H9 (cell line): ENCODE measurements at regions not wholly inside any gene's neighbourhood (a gene's known extent, or its start where the extent isn't known, plus 50 kb on each side); places are given as distances from the start of the nearest gene placed in this dataset.

Source experiments
- DNase-seq: peaks from one replicate; pipeline ENCODE4 v3.0.0-alpha.2; 2017
- H2AFZ ChIP-seq: one replicate; pipeline ENCODE4 v1.6.1; 2013; ENCODE audit warnings: mild to moderate bottlenecking, low read length, control low read depth, moderate library complexity
- H2AK5ac ChIP-seq: 2 replicates; pipeline ENCODE4 v1.6.1; 2013; ENCODE audit warnings: low read length, control low read depth, mixed read lengths; ENCODE audit not compliant: insufficient read length
- H2BK120ac ChIP-seq: one replicate; pipeline ENCODE4 v1.6.1; 2013; ENCODE audit warnings: low read depth, mild to moderate bottlenecking, low read length, control low read depth, inconsistent platforms; ENCODE audit not compliant: poor library complexity, severe bottlenecking
- H2BK12ac ChIP-seq: 2 replicates; pipeline ENCODE4 v1.6.1; 2013; ENCODE audit warnings: low read length, control low read depth, mixed read lengths, low read depth; ENCODE audit not compliant: insufficient read length
- H2BK15ac ChIP-seq: 2 replicates; pipeline ENCODE4 v1.6.1; 2013; ENCODE audit warnings: low read depth, low read length, control low read depth
- H2BK20ac ChIP-seq: one replicate; pipeline ENCODE4 v1.6.1; 2013; ENCODE audit warnings: low read depth, mild to moderate bottlenecking, low read length, control low read depth, inconsistent platforms; ENCODE audit not compliant: poor library complexity, severe bottlenecking
- H2BK5ac ChIP-seq: 2 replicates; pipeline ENCODE4 v1.6.1; 2013; ENCODE audit warnings: low read length, control low read depth, mixed read lengths; ENCODE audit not compliant: insufficient read length
- H3K14ac ChIP-seq: 2 replicates; pipeline ENCODE4 v1.6.1; 2013; ENCODE audit warnings: low read length, control low read depth; ENCODE audit not compliant: insufficient read depth
- H3K18ac ChIP-seq: 2 replicates; pipeline ENCODE4 v1.6.1; 2013; ENCODE audit warnings: low read depth, mild to moderate bottlenecking, mixed read lengths, low read length, control low read depth; ENCODE audit not compliant: insufficient read length
- H3K23ac ChIP-seq: 2 replicates; pipeline ENCODE4 v1.6.1; 2013; ENCODE audit warnings: low read length, control low read depth, mixed read lengths, low read depth; ENCODE audit not compliant: insufficient read length
- H3K23me2 ChIP-seq: 2 replicates; pipeline ENCODE4 v1.6.1; 2013; ENCODE audit warnings: low read depth, mild to moderate bottlenecking, mixed read lengths, low read length, control low read depth; ENCODE audit not compliant: insufficient read length, poor library complexity, severe bottlenecking
- H3K27ac ChIP-seq: 2 replicates; pipeline ENCODE4 v1.5.1; 2013; ENCODE audit warnings: low read length, control low read depth, mixed read lengths, low read depth; ENCODE audit not compliant: insufficient read length
- H3K27me3 ChIP-seq: 2 replicates; pipeline ENCODE4 v1.6.1; 2013; ENCODE audit warnings: low read length, control low read depth, inconsistent platforms; ENCODE audit not compliant: insufficient read depth
- H3K4ac ChIP-seq: 2 replicates; pipeline ENCODE4 v1.6.1; 2013; ENCODE audit warnings: low read depth, mild to moderate bottlenecking, control low read depth, inconsistent platforms, low read length, moderate library complexity
- H3K4me1 ChIP-seq: 2 replicates; pipeline ENCODE4 v1.6.1; 2013; ENCODE audit warnings: low read length, control low read depth, inconsistent platforms; ENCODE audit not compliant: insufficient read depth
- H3K4me2 ChIP-seq: 2 replicates; pipeline ENCODE4 v1.6.1; 2013; ENCODE audit warnings: low read length, control low read depth, mixed read lengths; ENCODE audit not compliant: insufficient read length, insufficient read depth
- H3K56ac ChIP-seq: 2 replicates; pipeline ENCODE4 v1.6.1; 2013; ENCODE audit warnings: low read depth, mild to moderate bottlenecking, mixed read lengths, low read length, control low read depth; ENCODE audit not compliant: insufficient read length
- H3K79me1 ChIP-seq: 2 replicates; pipeline ENCODE4 v1.6.1; 2013; ENCODE audit warnings: low read depth, mild to moderate bottlenecking, moderate library complexity, low read length, control low read depth, inconsistent platforms; ENCODE audit not compliant: insufficient read depth, poor library complexity, severe bottlenecking
- H3K79me2 ChIP-seq: 2 replicates; pipeline ENCODE4 v1.6.1; 2013; ENCODE audit warnings: low read length, control low read depth, inconsistent platforms; ENCODE audit not compliant: insufficient read depth
- H3K9ac ChIP-seq: 2 replicates; pipeline ENCODE4 v1.6.1; 2013; ENCODE audit warnings: low read length, control low read depth, mixed read lengths; ENCODE audit not compliant: insufficient read length; ENCODE audit errors: extremely low read depth
- H3K9me3 ChIP-seq: one replicate; pipeline ENCODE4 v1.6.1; 2013; ENCODE audit warnings: low read depth, low read length, inconsistent platforms; ENCODE audit not compliant: control insufficient read depth
- H3T11ph ChIP-seq: one replicate; pipeline ENCODE4 v1.6.1; 2013; ENCODE audit warnings: mild to moderate bottlenecking, low read length, control low read depth, inconsistent platforms
- H4K20me1 ChIP-seq: one replicate; pipeline ENCODE4 v1.6.1; 2013; ENCODE audit not compliant: control insufficient read depth, insufficient read length, insufficient read depth
- H4K5ac ChIP-seq: 2 replicates; pipeline ENCODE4 v1.6.1; 2013; ENCODE audit warnings: low read depth, mild to moderate bottlenecking, mixed read lengths, low read length, control low read depth; ENCODE audit not compliant: insufficient read length
- H4K8ac ChIP-seq: replicated peaks from 2 replicates; pipeline ENCODE4 v1.6.1; 2013; ENCODE audit warnings: low read length, control low read depth, mixed read lengths, low read depth; ENCODE audit not compliant: insufficient read length
- H4K91ac ChIP-seq: 2 replicates; pipeline ENCODE4 v1.6.1; 2013; ENCODE audit warnings: low read depth, mild to moderate bottlenecking, moderate library complexity, mixed read lengths, low read length, control low read depth; ENCODE audit not compliant: insufficient read length
- H3K27ac Mint-ChIP-seq, 3 experiments: 2 replicates in 2 of 3; 3 replicates in 1 of 3; pipeline ENCODE4 v1.8.0; 2020 to 2021; ENCODE audit warnings: mixed read lengths in 3 of 3, mild to moderate bottlenecking in 1 of 3, moderate library complexity in 1 of 3
- H3K27me3 Mint-ChIP-seq: 2 replicates; pipeline ENCODE4 v1.8.0; 2021; ENCODE audit warnings: low read depth, mild to moderate bottlenecking, moderate library complexity, mixed read lengths
- H3K36me3 Mint-ChIP-seq, 3 experiments: 2 replicates in 2 of 3; 3 replicates in 1 of 3; pipeline ENCODE4 v1.8.0; 2020 to 2021; ENCODE audit warnings: low read depth in 3 of 3, mixed read lengths in 3 of 3; ENCODE audit not compliant: insufficient read depth in 1 of 3
- H3K4me1 Mint-ChIP-seq, 2 experiments: 2 replicates each; pipeline ENCODE4 v1.8.0; 2020; ENCODE audit warnings: mixed read lengths in 2 of 2
- H3K4me3 Mint-ChIP-seq, 2 experiments: 2 replicates in 1 of 2; 3 replicates in 1 of 2; pipeline ENCODE4 v1.8.0; 2020 to 2021; ENCODE audit warnings: mild to moderate bottlenecking in 2 of 2, mixed read lengths in 2 of 2, moderate library complexity in 1 of 2
- H3K9me3 Mint-ChIP-seq, 2 experiments: 2 replicates in 1 of 2; 3 replicates in 1 of 2; pipeline ENCODE4 v1.8.0; 2020; ENCODE audit warnings: mild to moderate bottlenecking in 2 of 2, mixed read lengths in 2 of 2, moderate library complexity in 1 of 2
- WGBS: extraction: QIAGEN DNeasy Blood & Tissue Kit; methylation state at CpG from one replicate; pipeline ENCODE4 v1.1.7; 2013; ENCODE audit warnings: missing lambda C conversion rate, low lambda C conversion rate, mixed read lengths; ENCODE audit not compliant: insufficient read length; ENCODE audit errors: extremely low coverage; 5-methylcytosine and 5-hydroxymethylcytosine counted together
- TF ChIP-seq, protein P1 (sequence below): fragments of 200-600 bp; sonication (generic); conservative IDR thresholded peaks from 3 replicates; pipeline ENCODE4 v1.8.0; 2021; ENCODE audit warnings: antibody characterized with exemption, mild to moderate bottlenecking

DNA sequence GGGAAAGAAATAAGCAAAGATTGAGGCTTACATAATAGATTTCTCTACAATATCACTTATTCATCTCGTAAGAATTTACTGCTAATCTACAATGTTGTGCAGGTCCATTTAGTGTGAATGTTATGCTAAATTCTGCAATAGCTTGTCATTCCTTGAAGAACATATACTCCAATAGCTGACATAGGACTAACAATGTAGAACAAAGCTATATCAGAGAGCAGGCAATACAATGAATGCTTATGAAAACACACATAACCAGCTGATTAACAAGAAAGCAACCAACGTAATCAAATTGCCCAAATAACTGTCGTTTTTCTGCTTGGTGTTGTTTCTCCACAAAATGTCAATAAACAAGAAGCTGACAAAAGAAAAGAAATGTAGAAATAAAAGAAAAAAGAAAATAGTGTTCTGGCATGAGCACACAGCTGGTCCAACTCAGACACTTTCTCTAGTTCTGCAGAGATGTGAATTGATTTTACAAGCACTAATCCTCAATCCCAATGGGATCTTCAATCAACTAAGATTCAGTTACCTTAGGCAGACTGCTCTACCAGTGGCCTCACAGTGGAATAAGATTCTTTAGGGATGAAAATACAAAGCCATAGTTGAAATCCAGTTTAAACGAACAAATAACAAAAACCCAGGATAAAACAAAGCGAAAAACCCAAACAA lies 1024.7 kb upstream of the PIK3C3 start:
- Histone ChIP-seq H3K4me2 (no peak overlapping the region), H2BK120ac (no peak overlapping the region), H3K9me3 (no peaks in the 10 kb centered on the region), H4K20me1 (no peaks in the 10 kb centered on the region), H2AK5ac (no peak overlapping the region), H3K56ac (no peak overlapping the region), H3K23me2 (no peaks in the 10 kb centered on the region), H2BK5ac (no peak overlapping the region), H4K91ac (no peak overlapping the region), H3T11ph (no peak overlapping the region), H2AFZ (no peak overlapping the region), H2BK15ac (no peak overlapping the region), H3K79me2 (no peaks in the 10 kb centered on the region), H4K5ac (no peak overlapping the region), H2BK12ac (no peak overlapping the region), H3K4ac (no peak overlapping the region), H3K79me1 (no peaks in the 10 kb centered on the region), H3K9ac (no peak overlapping the region), H3K4me1 (no peaks in the 10 kb centered on the region), H2BK20ac (no peak overlapping the region), H3K27me3 (no peaks in the 10 kb centered on the region), H3K27ac (no peak overlapping the region), H3K18ac (no peak overlapping the region), H3K14ac (no peak overlapping the region), H3K23ac (no peak overlapping the region), H4K8ac (no peak overlapping the region)
- DNase-seq, result no peak
- Mint-ChIP-seq H3K4me1 (no peaks in the 10 kb centered on the region), H3K27ac (no peak overlapping the region), H3K4me3 (no peak overlapping the region), H3K27me3 (no peaks in the 10 kb centered on the region), H3K9me3 (no peaks in the 10 kb centered on the region; a peak in 1 of 5 replicates), H3K36me3 (no peaks in the 10 kb centered on the region; a peak in 1 of 7 replicates)
- WGBS, result no CpG with 5 or more reads among the region's 5 CpGs
- TF ChIP-seq, protein P1, sequence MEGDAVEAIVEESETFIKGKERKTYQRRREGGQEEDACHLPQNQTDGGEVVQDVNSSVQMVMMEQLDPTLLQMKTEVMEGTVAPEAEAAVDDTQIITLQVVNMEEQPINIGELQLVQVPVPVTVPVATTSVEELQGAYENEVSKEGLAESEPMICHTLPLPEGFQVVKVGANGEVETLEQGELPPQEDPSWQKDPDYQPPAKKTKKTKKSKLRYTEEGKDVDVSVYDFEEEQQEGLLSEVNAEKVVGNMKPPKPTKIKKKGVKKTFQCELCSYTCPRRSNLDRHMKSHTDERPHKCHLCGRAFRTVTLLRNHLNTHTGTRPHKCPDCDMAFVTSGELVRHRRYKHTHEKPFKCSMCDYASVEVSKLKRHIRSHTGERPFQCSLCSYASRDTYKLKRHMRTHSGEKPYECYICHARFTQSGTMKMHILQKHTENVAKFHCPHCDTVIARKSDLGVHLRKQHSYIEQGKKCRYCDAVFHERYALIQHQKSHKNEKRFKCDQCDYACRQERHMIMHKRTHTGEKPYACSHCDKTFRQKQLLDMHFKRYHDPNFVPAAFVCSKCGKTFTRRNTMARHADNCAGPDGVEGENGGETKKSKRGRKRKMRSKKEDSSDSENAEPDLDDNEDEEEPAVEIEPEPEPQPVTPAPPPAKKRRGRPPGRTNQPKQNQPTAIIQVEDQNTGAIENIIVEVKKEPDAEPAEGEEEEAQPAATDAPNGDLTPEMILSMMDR, result no peak
